HG02610 (cell line): ENCODE measurements at regions not wholly inside any gene's neighbourhood (a gene's known extent, or its start where the extent isn't known, plus 50 kb on each side); places are given as distances from the start of the nearest gene placed in this dataset.
"Not testable (repeated sequence)": the region's sequence is repeated elsewhere in the genome, so short reads cannot be mapped to it uniquely, and the experiment has no call there.

Experiments
- ATAC-seq: cut with Tn5 transposase; IDR thresholded peaks from one replicate; pipeline ENCODE4 v1.9.1; 2021; ENCODE audit warnings: mild to moderate bottlenecking, moderate library complexity; ENCODE audit not compliant: unreplicated experiment

DNA sequence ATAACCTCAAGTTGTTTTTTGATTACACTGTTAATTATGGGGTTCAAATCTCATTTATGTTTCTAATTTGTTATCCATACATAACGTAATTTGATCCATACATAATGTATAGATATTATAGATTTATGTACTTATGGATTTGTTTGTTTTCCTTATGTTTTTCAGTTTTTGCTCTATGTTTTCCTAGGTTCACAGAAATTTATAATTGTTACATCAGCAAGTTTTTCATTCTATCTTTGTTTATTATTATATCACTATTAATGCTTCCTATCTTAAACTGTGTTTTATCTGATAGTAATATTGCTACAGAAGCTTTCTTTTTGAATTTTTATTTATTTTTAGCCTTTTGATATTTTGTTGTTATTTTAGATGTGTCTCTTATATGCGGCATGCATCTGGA, 194.3 kb upstream of the SOX21 start:
- no peak for ATAC-seq

DNA sequence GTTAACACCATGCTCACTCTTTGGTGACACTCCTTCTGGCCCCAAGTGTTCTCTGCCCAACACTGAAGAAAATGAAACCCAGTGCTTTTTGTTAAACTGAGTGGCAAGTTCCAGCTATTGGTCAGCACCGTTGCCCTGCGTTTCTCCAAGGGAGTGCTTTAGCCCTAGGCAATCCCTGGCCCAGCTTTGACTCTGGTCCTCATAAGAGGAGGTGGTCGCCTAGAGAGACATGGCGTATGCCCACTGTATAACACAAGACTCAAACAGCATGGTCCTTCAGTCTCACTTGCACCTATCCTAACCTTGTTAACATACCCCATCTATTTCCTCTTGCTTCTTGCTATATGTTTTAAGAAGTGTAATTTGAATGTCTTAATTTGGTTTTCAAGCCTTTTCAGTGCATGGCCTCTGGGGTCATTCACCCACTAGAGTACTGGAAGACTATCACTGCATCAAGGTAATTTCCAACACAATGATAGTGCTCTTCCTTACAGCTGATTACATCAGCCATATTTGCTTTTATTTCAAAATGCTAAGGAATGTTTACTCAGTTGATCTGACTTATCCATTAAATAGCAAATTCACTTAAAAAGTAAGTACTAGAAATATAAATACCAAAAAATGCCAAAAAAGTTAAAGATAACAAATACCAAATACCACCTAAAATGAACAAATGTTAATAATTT, 190.5 kb upstream of the SOX21 start:
- ATAC-seq: no peak

DNA sequence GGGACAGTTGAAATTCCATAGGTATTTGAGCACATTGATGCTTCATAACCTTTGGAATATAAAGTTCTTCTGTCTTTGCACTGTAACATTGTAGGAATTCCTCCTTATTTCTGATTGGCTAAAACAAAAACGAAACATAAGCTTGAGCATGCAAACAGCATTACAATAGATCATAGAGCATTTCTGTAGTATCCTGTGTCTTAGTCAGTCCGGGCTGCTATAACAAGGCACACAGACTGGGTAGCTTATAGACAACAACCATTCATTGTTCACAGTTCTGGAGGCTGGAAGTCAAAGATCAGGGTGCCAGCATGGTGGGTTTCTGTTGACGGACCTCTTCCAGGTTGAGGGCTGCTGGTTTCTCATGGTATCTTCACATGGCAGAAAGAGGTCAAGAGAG, 188.7 kb upstream of the SOX21 start:
- no peak for ATAC-seq

DNA sequence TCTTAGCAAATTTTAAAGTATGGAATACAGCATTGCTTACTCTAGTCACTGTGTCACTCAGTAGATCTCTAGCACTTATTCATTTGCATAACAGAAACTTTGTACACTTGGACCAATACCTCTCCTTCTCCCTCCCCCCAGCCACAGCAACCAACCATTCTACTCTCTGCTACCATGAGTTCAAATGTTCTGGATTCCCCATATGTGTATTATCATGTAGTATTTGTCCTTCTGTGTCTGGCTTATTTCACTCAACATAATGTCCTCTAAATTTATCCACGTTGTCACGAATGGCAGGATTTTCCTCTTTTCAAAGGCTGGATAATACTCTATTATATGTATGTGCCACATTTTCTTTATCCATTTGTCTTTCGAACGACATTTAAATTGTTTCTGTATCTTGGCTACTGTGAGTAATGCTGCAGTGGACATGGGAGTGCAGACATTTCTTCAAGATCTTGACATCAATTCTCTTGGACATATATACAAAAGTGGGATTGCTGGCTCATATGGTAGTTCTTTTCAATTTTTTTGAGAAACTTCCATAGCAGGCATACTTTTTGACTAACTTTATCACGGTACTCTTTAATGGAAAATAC, 184.5 kb upstream of the SOX21 start:
- no peak for ATAC-seq

DNA sequence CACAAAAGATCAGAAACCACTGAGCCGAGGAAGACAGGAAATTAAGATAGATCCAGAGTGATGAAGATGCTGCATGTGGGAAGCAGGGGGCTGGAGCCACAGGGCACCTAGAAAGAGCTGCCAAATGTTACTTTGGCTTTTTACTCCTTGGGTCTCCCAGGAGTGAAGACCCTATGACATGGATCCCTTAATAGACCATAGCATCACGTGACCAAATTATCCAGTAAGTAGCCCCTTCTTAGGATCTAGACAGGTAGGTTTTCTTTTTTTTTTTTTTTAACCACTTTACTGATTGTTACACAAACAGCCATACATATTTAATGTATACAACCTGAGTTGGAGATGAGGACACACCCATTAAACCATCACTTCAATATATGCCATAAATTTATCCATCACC, 183.9 kb upstream of the SOX21 start:
- no peak for ATAC-seq

DNA sequence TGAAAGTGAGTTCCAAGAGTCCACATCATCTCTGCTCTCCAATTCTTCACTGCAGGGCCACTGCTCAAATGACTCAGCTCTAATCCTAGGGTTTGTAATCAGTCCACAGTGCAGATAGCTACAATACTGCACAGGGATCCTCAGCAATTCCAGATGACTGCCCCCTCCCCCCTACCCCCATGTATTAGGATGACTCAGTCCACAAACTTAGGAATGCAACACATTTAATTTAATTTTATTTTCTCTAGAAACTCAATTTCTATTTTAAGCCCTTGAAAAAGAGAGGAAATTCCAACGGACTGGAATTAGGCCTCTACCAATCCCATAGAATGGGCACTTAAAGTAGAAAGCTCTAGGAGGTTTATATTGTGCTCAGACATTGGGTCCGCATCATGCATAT, 173.8 kb upstream of the SOX21 start:
- no peak for ATAC-seq

DNA sequence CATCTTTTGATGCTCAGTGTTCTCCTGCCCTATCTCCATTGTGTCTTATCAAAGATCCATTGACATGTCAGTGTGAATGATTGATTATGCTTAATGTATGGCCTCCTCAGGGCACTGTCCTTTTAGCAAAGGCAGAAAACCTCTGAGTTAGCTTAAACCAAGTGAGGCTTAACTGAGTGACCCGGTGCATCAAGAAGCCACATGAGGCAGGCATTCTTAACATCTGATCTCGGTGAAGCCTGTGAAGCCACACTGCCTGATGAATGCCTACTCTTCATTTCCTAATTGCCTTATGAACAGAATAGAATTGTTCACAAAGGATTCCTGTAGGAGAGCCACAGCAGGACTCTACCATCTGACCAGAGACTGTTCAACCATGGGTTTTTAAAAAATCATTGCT, 168.1 kb upstream of the SOX21 start:
- no peak for ATAC-seq

DNA sequence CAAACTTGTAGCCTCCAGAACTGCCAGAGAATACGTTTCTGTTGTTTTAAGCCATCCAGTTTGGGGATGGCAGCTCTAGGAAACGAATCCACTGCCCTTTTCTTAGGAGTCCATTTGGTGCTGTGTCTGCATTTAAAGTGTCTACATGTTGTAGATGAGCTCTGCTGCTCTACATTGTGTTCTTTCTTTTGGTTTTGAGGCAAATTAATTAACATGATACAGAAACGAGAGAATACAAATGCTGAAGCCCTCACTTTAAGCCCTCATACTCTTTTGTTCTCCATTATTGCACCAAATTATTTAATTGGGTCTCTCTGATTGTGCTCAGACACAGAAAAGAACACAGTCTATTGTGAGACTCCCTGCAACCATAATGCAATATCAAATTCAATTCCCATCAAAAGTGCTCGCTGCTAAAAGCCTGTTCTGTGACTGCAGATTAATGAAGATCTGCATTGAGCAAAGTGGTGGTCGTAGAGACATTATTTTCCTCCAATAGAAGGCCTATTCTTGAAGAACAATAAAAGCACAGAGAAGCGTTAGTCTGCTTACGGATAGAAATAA, 166.3 kb upstream of the SOX21 start:
- no peak for ATAC-seq

DNA sequence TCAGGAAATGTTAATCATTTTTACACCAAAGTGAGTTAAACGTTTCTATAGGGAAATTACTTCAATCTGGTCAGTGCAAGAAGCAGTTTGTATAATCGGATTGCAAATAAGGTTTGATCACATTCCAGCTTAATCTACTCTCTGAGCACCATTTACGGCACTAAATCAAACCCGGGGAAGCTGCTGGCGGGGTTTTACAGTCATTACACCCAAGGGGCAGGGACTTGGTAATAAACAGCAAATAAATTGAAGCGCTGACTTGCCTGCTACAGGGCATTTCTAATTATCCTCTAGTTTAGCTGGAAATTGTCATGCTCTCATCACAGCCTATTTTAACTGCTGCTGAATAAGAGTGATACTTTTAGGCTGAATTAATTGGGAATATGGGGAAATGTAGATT, 152.1 kb upstream of the SOX21 start:
- no peak for ATAC-seq

DNA sequence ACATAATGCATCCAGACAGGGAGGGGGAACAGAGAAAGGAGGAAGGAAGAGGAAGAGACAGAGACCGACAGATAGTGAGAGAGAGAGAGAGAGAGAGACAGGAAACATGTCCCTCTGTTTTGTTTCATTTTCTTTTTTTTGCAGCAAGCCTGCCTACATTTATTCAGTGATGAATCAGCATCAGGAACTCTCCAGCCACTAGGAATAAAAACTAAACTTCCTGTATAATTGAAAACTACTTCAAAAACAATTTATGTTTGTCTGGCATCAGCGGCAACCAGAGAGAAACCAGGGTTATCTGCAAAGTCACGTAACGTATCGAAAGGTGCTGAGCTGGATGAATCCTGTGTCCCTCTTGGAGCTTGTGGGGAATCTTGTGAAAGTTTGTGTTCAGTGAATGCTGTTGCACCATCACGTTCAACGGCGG, 148.6 kb upstream of the SOX21 start:
- peak; percentile 85 for ATAC-seq

DNA sequence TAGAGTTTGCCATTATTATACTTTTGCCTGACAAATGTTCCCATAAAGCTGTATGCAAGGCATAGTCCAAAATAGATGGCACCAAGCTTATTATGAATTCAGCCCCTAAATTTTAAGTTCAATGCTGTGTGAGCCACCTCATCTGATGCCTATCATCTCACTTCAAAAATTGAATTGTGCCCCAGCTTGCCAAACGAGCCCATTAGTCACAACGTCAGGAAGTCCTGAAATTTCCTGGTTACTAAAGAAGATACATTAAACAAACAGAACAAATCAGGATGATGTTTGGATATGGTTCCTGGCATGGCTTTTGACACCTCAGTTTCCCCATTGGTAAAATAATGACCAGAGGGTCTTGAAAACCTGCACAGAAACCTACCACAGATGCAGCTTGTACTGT, 147.5 kb upstream of the SOX21 start:
- no peak for ATAC-seq

DNA sequence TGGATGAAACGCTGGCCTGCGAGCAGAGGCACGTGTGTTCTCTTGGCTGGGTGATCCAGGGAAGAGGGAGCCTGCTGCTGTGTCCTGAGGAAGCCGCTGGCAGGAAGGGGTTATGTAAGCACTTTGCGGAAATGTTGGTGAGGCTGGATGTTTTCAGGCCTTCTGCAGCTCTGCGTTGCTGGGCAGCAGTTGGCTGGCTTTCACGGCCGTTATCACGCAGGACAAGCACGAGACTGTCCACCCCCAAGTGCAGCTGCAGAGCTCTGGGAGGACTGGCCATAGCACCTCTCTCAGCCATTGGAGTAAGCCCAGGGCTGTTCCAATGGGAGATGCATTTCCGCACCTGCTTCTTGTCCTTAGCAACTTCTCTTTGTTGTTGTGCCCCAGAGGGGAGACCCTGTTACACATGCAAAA, 146.9 kb upstream of the SOX21 start:
- ATAC-seq: no peak

DNA sequence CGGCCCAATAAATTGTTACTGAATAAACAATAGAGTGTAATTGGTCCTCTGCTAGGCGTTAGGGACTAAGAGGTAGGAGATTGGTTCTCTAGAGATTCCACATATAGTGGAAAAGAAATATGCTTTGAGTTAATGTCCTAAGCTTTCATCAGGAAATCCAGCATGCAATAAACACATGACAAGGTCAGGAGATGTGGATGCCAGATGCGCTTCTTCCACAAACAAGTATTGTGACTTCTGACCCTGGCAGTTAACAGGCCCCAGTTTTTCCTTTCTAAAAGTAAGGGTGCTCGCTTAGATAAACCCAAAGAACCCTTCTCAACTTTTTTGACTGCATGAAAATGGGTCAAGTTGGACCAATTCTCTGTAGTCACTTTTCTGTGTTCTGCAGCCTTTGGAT, 146.5 kb upstream of the SOX21 start:
- no peak for ATAC-seq

DNA sequence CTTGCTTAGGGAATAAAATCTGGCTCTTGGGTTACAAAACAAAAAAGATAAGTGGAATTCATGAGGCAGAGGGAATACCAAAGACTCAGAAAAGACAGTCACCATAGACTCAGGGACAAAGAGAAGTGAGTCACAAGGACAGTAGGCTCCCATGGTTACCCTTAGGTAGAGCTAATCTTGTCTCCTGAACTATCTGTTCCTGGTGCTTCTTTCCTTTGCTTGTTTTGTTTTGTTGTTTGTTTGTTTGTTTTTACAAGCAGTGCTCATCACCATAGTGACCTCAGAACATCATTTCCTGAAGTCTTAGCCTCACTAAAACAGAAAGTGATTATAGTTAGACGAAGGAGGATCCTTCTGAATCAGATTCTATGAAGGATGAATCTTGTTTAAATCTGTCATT, 142.3 kb upstream of the SOX21 start:
- no peak for ATAC-seq

DNA sequence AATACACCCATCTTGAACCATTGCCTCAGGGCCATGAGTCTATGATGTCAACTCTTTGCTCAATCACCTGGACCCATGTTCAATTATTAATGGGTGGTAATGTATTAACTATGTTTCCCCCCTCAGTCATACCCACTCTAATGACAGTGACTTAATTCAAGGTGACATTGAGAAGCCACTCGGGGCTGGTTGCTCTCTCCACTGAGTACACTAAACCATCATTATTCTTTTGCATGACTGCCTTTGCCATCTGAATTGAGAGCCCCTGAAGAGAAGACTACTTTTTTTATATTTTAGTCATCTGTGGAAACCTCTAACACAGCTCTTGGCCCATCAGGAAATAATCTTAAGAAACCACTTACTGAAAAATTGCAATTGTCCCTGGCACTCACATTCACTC, 139.2 kb upstream of the SOX21 start:
- ATAC-seq: no peak

DNA sequence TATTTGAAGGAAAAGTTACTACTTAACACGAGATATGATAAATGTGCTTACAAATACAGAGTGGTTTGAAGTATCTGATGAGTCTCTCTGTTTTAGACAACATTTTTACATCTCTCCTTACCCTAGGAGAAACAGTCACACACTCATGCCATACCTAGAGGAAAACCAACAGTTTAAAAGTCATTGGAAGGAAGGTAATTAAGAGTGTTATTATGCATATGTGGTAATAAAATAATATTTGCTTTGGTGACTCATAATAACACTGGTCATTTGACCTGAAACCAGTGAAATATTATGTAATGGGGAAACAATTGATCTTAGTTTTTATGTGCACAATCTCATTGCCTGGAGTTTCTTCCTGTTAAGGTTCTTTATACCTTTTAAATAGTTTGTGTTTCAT, 136.9 kb upstream of the SOX21 start:
- no peak for ATAC-seq

DNA sequence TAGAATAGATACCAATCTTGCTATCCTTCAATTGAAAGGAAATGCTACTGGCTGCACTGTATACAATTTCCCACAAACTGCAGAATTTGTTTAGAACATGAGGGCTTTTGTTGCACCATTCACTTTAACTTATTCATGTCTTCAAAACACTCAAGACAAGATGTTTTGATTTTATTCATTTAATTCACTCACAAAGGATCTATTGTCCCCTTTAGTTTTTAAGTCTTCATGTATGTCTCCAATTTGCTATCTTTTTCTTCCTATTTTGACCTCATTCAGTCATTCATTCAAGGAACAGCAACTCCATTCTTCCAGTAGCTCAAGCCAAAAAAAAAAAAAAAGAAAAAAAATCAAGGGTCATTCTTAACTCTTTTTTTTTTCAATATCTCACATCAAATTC, 130.6 kb upstream of the SOX21 start:
- ATAC-seq: no peak

DNA sequence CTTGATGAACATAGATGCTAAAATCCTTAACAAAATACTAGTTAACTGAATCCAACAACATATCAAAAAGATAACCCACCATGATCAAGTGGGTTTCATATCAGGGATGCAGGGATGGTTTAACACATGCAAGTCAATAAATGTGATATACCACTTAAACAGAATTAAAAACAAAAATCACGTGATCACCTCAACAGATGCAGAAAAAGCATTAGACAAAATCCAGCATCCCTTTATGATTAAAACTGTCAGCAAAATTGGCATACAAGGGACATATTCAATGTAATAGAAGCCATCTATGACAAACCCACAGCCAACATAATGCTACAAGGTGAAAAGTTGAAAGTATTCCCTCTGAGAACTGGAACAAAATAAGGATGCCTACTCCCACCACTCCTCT, 124.7 kb upstream of the SOX21 start:
- not testable (repeated sequence) for ATAC-seq

DNA sequence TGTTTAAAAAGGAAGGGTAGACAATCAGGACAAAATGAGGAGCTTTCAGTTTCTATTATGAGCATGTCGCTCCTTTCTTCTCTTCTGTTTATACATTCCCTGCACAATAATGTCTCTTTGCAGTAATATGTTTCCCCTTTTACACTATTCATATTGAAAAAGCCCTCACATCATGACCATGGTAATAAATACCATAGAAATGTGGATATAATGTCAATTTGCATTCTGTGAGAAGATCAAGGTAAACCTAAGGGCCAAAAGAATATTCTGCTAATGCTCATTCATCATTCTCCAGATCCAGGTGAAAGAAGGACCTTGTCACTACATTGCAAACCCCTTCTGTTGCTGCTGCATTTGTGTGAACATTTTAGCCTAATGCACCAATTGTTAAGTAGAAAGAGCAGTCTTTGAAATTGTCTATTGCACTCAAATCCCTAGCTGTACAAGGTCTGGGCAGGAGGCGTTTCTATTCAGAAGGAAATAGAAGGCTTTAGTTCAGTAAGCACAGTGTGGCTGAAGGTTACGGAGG, 117.6 kb upstream of the SOX21 start:
- no peak for ATAC-seq

DNA sequence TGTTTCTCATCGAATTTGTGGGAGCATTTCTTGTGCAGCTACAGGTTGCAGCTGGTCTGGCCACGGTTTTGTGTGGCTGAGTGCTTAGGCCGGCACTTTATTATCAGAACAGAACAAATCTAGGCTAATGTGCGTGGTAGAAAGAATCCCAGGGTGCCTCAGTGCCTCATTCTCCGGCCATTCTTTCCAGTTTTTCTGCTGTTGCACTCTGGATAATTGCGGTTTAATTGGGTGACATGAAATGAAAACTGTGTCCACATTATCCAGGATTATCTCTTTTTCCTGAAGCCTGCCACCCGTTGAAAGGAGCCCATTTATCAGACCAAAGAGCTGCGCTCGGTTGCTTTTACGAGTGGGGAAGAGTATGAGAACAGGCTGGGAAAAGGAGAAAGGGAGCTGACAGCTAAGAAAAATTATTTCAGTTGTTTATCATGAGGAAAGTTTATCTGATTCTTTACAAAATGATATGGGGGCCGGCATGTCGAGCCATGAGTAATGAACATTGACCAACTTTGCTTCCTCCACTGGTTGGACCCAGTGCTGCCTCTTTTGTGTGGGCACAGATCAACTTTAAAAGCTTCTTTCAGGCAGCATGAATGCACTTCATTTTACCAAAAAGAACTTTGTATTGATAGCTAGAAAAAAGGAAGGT, 117.0 kb upstream of the SOX21 start:
- ATAC-seq: no peak

DNA sequence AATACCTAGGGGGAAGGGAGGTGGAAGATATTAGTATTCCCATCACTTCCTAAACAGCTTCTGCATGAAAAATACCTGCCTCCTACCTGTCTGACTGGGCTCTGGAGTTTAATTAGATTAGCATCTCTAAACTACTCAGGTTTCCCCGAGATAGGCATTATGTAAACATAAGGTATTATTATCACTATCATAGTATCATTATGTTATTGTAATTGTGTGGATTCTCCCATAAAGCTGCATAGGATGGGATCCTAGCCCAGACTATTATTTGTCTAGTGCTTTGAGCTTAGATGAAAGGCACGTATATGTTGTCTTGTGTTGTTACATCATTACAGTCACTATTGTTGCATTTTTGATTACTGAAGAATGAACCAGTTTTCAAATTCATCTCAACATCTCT, 115.2 kb upstream of the SOX21 start:
- no peak for ATAC-seq

DNA sequence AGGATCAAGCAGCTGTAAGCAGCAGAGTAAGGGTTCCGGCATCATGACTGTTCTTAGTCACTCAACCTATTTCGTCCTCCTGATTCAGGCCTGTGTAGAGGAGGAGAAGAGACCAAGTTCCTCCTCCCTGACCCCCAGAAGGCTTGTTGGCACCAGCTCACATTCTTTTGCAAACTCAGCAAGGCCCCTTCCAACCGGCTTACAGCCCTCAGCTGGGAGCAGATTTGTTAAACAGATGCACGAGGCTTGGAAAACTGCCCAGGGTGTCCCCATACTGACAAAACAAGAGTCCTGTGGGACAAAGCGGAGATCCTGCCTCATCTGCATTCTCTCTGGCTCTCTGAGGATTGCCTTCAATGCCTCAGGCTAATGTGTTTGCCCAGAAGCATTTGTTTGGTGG, 113.2 kb upstream of the SOX21 start:
- ATAC-seq: no peak
